ENCODE measurements at regions not wholly inside any gene's neighbourhood (a gene's known extent, or its start where the extent isn't known, plus 50 kb on each side); places are given as distances from the start of the nearest gene placed in this dataset.

DNA sequence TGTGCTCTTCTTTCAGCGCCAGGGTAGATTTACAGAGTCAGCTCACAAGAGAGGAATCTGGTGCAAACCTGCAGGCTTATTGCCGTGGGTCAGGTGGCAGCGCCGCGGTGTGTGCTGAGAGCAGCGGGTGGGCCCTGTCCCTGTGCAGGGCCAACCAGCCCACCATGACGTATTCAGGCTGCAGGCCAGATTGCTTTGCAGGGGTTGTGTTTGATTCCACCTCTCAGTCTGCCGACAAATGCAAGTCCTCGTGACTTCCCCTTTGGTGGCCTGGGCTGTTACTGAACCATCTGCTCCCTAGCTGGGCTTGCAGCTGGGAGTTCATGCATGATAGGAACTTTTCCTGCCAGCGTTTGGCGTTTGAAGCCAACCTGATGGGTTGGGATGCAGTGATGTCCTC, 66.7 kb upstream of the LEP start:
- DNase-seq (ENCODE audit: low spot score): no peak
- Mint-ChIP-seq H3K4me1 (ENCODE audit: low read depth in 2 of 2) (peaks cover 6 to 8% of the 10 kb centered on the region in 2 donors), H3K4me3 (no peak overlapping the region), H3K27ac (no peak overlapping the region), H3K27me3 (peaks cover 31% of the 10 kb centered on the region in 2 donors), H3K36me3 (no peaks in the 10 kb centered on the region), H3K9me3 (no peaks in the 10 kb centered on the region)
- ATAC-seq: no peak

GRCh38 chr7:128176696-128177095, 64.4 kb upstream of the LEP start:
- Mint-ChIP-seq H3K36me3 (no peaks in the 10 kb centered on the region), H3K27ac (no peak overlapping the region), H3K27me3 (peaks cover 33 to 36% of the 10 kb centered on the region in 2 donors), H3K9me3 (no peaks in the 10 kb centered on the region), H3K4me1 (ENCODE audit: low read depth in 2 of 2) (peaks cover 6 to 8% of the 10 kb centered on the region in 2 donors), H3K4me3 (no peak overlapping the region)
- ATAC-seq (no peak), DNase-seq (ENCODE audit: low spot score) (peak; percentile 48)

- no peak for ATAC-seq
- no peak overlapping the region for H3K4me3 Mint-ChIP-seq
- peaks cover 4% of the 10 kb centered on the region in 2 donors for H3K4me1 Mint-ChIP-seq (ENCODE audit: low read depth in 2 of 2)
- no peaks in the 10 kb centered on the region for H3K36me3 Mint-ChIP-seq
- peaks cover 43 to 48% of the 10 kb centered on the region in 2 donors for H3K27me3 Mint-ChIP-seq
- no peak overlapping the region for H3K27ac Mint-ChIP-seq
- DNase-seq (ENCODE audit: low spot score): no peak
- no peaks in the 10 kb centered on the region for H3K9me3 Mint-ChIP-seq
Observed at GRCh38 chr7:128177768-128178550, 63.1 kb upstream of the LEP start.

GRCh38 chr7:128178611-128179010, 62.5 kb upstream of the LEP start:
- H3K4me3 Mint-ChIP-seq: no peak overlapping the region
- peaks cover 40 to 48% of the 10 kb centered on the region in 2 donors for H3K27me3 Mint-ChIP-seq
- no peaks in the 10 kb centered on the region for H3K9me3 Mint-ChIP-seq
- no peak for DNase-seq (ENCODE audit: low spot score)
- no peak overlapping the region for H3K27ac Mint-ChIP-seq
- no peaks in the 10 kb centered on the region for H3K36me3 Mint-ChIP-seq
- ATAC-seq: no peak
- no peaks in the 10 kb centered on the region for H3K4me1 Mint-ChIP-seq (ENCODE audit: low read depth in 2 of 2)

DNA sequence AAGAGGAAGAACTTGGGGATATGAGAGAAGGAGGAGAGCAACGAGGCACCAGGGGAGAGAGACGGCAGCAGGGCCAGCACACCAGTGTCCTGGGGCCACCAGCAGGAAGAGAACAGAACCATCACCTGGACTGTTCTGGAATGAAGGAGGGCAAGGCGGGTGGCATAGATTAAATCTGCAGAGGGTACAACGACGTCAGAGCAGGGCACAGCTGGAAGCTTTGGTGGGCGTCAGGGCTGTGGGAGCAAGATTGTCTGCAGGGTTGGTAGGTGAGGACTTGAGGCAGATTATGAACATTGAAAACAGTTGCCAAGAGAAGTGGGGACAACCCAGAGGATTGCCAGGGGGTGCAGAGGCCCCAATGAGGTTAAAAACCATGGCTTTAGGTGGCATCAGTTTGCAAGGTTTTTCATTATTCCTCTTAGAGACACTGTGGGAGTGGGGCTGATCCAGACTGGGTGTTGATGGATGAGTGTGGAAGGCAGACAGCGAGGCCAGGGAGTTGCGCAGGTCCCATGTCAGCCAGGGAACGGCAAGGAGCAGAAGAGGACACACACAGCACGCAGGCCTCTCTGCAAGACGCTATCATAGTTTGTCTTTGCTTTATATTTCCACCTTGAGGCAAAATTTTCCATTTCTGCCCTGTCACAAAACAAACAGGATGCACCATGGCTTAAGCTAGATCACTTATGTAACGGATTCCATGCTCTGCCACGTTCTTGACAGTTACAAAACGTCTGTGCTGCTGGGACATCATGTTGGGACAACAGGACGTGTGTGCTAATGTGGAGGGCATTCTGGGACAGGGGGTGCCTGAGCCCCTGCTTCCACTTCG, 52.5 kb upstream of the LEP start:
- H3K9me3 Mint-ChIP-seq: peaks cover 3% of the 10 kb centered on the region

DNA sequence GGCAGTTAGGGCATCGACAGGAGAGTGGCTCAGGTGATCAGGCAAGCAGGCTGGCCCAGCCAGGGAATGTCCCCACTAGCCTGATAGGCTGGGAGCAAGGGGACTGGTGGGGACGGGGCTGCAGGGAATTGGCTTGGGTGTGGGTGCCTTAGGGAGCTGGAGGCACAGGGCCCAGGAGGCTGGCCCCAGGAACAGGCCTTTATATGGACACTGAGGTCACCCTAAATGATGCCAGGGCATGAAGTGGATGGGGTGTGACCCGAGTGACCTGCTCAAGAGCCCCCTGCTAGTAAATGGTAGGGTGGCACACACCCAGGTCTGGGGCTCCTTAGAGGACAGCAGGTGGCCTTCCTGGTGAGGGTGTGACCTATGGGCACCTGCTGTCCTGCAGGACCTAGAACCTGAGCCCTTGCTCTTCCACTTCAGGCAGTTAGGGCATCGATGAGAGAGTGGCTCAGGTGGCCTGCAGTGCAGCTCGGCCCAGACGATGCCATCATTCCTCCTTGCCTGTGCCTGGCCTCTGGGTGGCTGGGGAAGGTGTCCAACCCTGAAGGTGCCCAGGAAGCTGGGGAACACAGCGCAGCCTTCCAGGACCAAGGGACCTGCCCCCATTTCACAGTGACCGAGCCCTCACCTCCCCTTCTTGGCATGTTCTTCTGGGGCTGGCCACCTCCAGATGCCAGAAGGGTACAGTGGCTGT, 51.7 kb upstream of the LEP start:
- H3K36me3 Mint-ChIP-seq: peaks cover 11% of the 10 kb centered on the region
- ATAC-seq (peak; percentile 41 to 60), DNase-seq (ENCODE audit: low spot score) (peak; percentile 20)
- peaks cover 0 to 1% of the 10 kb centered on the region in 2 donors for H3K4me1 Mint-ChIP-seq (ENCODE audit: low read depth in 2 of 2)
- H3K27me3 Mint-ChIP-seq: peaks cover 43 to 65% of the 10 kb centered on the region in 2 donors
- no peak overlapping the region for H3K4me3 Mint-ChIP-seq
- H3K27ac Mint-ChIP-seq: no peak overlapping the region
- H3K9me3 Mint-ChIP-seq: peaks cover 10% of the 10 kb centered on the region

More for the DNA sequence above, 52.5 kb upstream of the LEP start:
- Mint-ChIP-seq H3K27me3 (peaks cover 44 to 65% of the 10 kb centered on the region in 2 donors), H3K36me3 (peaks cover 3% of the 10 kb centered on the region), H3K4me1 (ENCODE audit: low read depth in 2 of 2) (no peaks in the 10 kb centered on the region), H3K4me3 (no peak overlapping the region), H3K27ac (no peak overlapping the region)
- DNase-seq (ENCODE audit: low spot score) (peak; percentile 48), ATAC-seq (peak in 1 of 2 donors; percentile 13)

DNA sequence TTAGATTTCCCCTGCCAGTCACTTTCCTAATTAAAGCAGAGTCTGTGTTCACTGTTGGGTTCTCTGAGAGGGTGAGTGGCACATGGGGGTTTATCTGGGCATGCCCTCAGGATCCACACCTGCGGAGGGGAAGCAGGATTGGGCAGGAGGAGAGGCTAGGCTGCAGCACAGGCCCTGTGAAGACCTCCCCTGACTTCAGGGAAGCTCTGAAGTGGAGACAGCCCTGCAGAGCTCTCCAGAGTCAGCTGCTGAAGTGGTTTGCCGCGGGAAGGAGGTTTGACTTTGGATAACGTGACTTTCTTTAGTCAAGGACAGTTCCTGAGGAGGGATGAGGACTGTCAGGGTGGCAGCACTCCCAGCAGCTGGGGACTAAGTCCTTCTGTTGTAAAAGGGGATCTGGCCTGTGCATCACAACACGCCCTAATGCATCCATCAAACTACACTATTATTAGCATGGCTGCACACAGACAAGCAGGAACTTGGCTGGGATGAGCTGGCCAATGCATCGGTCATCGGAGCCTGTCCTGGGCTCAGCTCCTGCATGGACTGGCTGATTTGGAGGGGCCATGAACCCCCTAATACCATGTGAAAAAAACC, 50.9 kb upstream of the LEP start:
- H3K27ac Mint-ChIP-seq: no peak overlapping the region
- peaks cover 19% of the 10 kb centered on the region for H3K36me3 Mint-ChIP-seq
- ATAC-seq (no peak), DNase-seq (ENCODE audit: low spot score) (no peak)
- peaks cover 0 to 3% of the 10 kb centered on the region in 2 donors for H3K4me1 Mint-ChIP-seq (ENCODE audit: low read depth in 2 of 2)
- H3K4me3 Mint-ChIP-seq: no peak overlapping the region
- peaks cover 15% of the 10 kb centered on the region for H3K9me3 Mint-ChIP-seq
- peaks cover 43 to 63% of the 10 kb centered on the region in 2 donors for H3K27me3 Mint-ChIP-seq

DNA sequence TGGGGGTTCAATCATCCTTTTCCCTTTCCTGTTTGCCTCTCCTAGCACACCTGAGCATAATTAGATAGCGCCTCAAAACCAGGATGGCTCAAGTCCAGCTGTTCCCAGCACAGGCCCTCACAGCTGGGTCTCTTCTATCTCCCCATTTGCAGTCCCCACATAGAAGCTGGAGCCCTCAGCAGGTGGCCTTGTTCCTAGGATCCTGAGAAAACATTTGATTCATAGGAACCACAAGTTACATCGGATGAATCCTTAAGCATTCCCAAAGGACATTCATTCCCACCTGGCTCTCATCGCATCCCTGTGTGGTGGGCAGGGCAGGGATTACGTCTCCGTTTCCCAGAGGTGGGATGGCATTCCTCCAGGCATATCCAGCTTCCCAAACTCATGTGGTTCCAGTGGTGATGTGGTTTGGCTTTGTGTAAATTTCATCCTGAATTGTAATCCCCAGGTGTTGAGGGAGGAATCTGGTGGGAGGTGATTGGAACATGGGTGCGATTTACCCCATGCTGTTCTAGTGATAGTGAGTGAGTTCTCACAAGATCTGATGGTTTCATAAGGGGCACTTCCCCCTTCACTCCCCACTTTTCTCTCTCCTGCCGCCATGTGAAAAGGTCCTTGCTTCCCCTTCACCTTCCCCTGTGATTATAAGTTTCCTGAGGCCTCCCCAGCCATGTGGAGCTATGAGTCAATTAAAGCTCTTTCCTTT, 49.8 kb upstream of the LEP start:
- no peak for DNase-seq (ENCODE audit: low spot score)
- peaks cover 0 to 3% of the 10 kb centered on the region in 2 donors for H3K4me1 Mint-ChIP-seq (ENCODE audit: low read depth in 2 of 2)
- H3K9me3 Mint-ChIP-seq: peaks cover 17% of the 10 kb centered on the region
- peaks cover 40 to 55% of the 10 kb centered on the region in 2 donors for H3K27me3 Mint-ChIP-seq
- no peak overlapping the region for H3K27ac Mint-ChIP-seq
- ATAC-seq: no peak
- H3K4me3 Mint-ChIP-seq: no peak overlapping the region
- H3K36me3 Mint-ChIP-seq: peaks cover 21% of the 10 kb centered on the region

All from natural killer cell treated with Interleukin-12 subunit alpha and Interleukin-12 subunit beta and Interleukin-15 and Interleukin-18, amount 100 ng/mL, for 72 hours (primary cell).